Thyroid gland (tissue), 4 donors: ENCODE measurements at regions not wholly inside any gene's neighbourhood (a gene's known extent, or its start where the extent isn't known, plus 50 kb on each side); places are given as distances from the start of the nearest gene placed in this dataset.

Source experiments
- CTCF ChIP-seq, 6 experiments: fragments of 200-600 bp in 3 of 6; fragments of 450-650 bp in 3 of 6; sonication (generic) in 3 of 6; IDR thresholded peaks; one replicate each; pipeline ENCODE4 v1.5.1; 2016 to 2019; ENCODE audit warnings: antibody characterized with exemption in 6 of 6, mild to moderate bottlenecking in 2 of 6, inconsistent platforms in 1 of 6, moderate library complexity in 1 of 6
- POLR2A ChIP-seq, 2 donors: fragments of 450-650 bp; IDR thresholded peaks; one replicate each; pipeline ENCODE4 v1.6.1; 2017; ENCODE audit warnings: antibody characterized with exemption in 2 of 2, mild to moderate bottlenecking in 2 of 2, moderate library complexity in 1 of 2

- no peak for TF ChIP-seq POLR2A (IDR thresholded peaks at IDR 0.05)
- no peak for TF ChIP-seq CTCF (IDR thresholded peaks at IDR 0.05)
Measured at GRCh38 chr1:105231378-105231777, 1481.7 kb downstream of the AMY1C start.
